Loucy (cell line): ENCODE measurements at regions not wholly inside any gene's neighbourhood (a gene's known extent, or its start where the extent isn't known, plus 50 kb on each side); places are given as distances from the start of the nearest gene placed in this dataset.

ENCODE experiments used
- EZH2phosphoT487 ChIP-seq: fragments of 200-600 bp; IDR thresholded peaks from 2 replicates; pipeline ENCODE4 v1.6.1; 2018; ENCODE audit warnings: antibody characterized with exemption, mild to moderate bottlenecking, moderate library complexity, borderline replicate concordance
- TF ChIP-seq, protein P1 (sequence below): fragments of 200-600 bp; sonication (generic); conservative IDR thresholded peaks from 2 replicates; pipeline ENCODE4 v1.5.1; 2014; ENCODE audit warnings: mild to moderate bottlenecking, antibody characterized with exemption, low read length

DNA sequence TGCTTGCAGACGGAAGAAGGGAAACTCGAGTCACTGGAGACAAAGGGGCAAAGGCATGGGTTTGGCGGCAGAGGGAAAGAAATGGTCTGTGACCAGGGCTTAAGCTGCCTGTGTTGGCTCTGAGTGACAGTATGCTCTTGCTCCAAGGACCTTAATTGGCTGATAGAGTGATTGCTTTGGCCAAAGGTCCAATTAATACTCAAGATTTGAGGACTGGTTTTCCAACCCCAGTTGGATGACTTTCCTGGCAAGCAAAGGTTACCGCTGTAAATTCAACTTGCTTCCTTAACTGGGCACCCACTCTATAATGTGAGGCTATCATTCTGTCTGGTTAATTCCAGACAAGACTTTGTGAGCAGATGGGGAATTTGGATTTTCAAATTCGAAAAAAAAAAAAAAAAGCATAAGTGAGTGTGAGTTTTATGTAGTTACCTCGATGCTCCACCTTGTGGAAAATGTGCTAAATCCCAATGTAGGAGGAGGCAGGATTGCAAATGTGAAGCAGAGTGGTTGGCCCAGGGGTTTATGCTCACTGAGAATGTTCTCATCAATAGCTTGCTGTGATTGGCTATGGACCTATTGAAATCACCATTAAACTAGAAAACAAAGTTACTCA is 150.7 kb upstream of the GMDS start:
- TF ChIP-seq, protein P1, sequence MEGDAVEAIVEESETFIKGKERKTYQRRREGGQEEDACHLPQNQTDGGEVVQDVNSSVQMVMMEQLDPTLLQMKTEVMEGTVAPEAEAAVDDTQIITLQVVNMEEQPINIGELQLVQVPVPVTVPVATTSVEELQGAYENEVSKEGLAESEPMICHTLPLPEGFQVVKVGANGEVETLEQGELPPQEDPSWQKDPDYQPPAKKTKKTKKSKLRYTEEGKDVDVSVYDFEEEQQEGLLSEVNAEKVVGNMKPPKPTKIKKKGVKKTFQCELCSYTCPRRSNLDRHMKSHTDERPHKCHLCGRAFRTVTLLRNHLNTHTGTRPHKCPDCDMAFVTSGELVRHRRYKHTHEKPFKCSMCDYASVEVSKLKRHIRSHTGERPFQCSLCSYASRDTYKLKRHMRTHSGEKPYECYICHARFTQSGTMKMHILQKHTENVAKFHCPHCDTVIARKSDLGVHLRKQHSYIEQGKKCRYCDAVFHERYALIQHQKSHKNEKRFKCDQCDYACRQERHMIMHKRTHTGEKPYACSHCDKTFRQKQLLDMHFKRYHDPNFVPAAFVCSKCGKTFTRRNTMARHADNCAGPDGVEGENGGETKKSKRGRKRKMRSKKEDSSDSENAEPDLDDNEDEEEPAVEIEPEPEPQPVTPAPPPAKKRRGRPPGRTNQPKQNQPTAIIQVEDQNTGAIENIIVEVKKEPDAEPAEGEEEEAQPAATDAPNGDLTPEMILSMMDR: no peak
- TF ChIP-seq EZH2phosphoT487: no peak
